Endodermal cell (in vitro differentiated cells): ENCODE measurements at regions not wholly inside any gene's neighbourhood (a gene's known extent, or its start where the extent isn't known, plus 50 kb on each side); places are given as distances from the start of the nearest gene placed in this dataset.

Experiments used
- DNase-seq: peaks from one replicate; pipeline ENCODE4 v3.0.0-alpha.2; 2017
- H3K27ac ChIP-seq: 2 replicates; pipeline ENCODE4 v1.5.1; 2013; ENCODE audit warnings: mild to moderate bottlenecking, low read depth, low read length, moderate library complexity
- H3K27me3 ChIP-seq: 2 replicates; pipeline ENCODE4 v1.6.1; 2013; ENCODE audit warnings: mild to moderate bottlenecking, low read length, moderate library complexity; ENCODE audit not compliant: insufficient read depth, control insufficient read depth, poor library complexity, severe bottlenecking
- H3K36me3 ChIP-seq: 2 replicates; pipeline ENCODE4 v1.7.0; 2013; ENCODE audit warnings: mild to moderate bottlenecking, low read length, moderate library complexity; ENCODE audit not compliant: control insufficient read depth, insufficient read depth
- H3K4me1 ChIP-seq: one replicate; pipeline ENCODE4 v1.7.0; 2013; ENCODE audit warnings: low read length; ENCODE audit not compliant: control insufficient read depth, insufficient read depth
- H3K4me3 ChIP-seq: 2 replicates; pipeline ENCODE4 v1.5.1; 2013; ENCODE audit warnings: mild to moderate bottlenecking, low read length, moderate library complexity
- H3K9ac ChIP-seq: 2 replicates; pipeline ENCODE4 v1.6.1; 2013; ENCODE audit warnings: mild to moderate bottlenecking, low read length, moderate library complexity; ENCODE audit not compliant: poor library complexity, severe bottlenecking; ENCODE audit errors: extremely low read depth
- H3K9me3 ChIP-seq: 2 replicates; pipeline ENCODE4 v1.6.1; 2013; ENCODE audit warnings: mild to moderate bottlenecking, low read length, moderate library complexity; ENCODE audit not compliant: control insufficient read depth
- H3K27ac Mint-ChIP-seq: 2 replicates; pipeline ENCODE4 v1.8.0; 2020; ENCODE audit warnings: mixed read lengths
- H3K27me3 Mint-ChIP-seq: 2 replicates; pipeline ENCODE4 v1.8.0; 2021; ENCODE audit warnings: mild to moderate bottlenecking, mixed read lengths; ENCODE audit not compliant: insufficient read depth
- H3K36me3 Mint-ChIP-seq: 2 replicates; pipeline ENCODE4 v1.8.0; 2020; ENCODE audit warnings: low read depth, mixed read lengths
- H3K4me1 Mint-ChIP-seq: 2 replicates; pipeline ENCODE4 v1.8.0; 2020; ENCODE audit warnings: mixed read lengths
- H3K4me3 Mint-ChIP-seq: 2 replicates; pipeline ENCODE4 v1.8.0; 2020; ENCODE audit warnings: mild to moderate bottlenecking, moderate library complexity, mixed read lengths
- H3K9me3 Mint-ChIP-seq: 2 replicates; pipeline ENCODE4 v1.8.0; 2020; ENCODE audit warnings: mild to moderate bottlenecking, mixed read lengths
- WGBS, 2 experiments: methylation state at CpG; one replicate each; pipeline versions ENCODE4 v1.1.5 to v1.1.7; 2013; ENCODE audit warnings: missing lambda C conversion rate in 2 of 2, mixed read lengths in 1 of 2; ENCODE audit not compliant: insufficient coverage in 1 of 2, insufficient read length in 1 of 2; 5-methylcytosine and 5-hydroxymethylcytosine counted together
- TF ChIP-seq, protein P1 (sequence below): fragments of 200-600 bp; sonication (generic); conservative IDR thresholded peaks from 2 replicates; pipeline ENCODE4 v1.5.0; 2021; ENCODE audit warnings: antibody characterized with exemption, mild to moderate bottlenecking

DNA sequence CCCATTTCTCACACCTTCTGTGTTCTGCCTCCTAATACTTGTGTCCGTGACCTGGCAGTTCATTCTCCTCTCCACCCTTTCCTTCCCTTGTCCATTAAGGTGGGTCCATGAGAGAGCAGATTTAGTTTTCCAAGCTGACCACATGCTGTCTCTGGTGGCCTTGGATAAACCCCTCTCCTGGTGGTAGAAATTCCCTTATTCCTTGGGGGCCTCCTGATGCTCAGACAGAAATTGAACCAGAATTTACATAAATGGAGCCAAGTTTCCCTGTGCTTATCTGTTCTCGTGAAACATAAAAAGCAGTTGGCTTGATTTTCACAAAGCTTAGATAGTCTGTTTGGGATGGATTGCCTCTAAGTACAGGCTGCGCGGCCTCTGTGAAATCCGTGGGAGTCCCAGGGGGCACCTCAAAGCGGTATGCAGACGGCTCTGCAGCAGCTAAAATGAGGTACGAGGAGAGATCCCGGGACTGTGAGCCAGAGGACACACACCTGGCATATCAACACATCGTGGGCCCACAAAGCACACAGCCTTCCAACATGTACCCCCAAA is 101.0 kb upstream of the NMNAT3 start:
- H3K4me3 Mint-ChIP-seq = no peak overlapping the region
- no peak overlapping the region for H3K27ac Mint-ChIP-seq
- Histone ChIP-seq H3K9me3 (no peaks in the 10 kb centered on the region), H3K27me3 (no peaks in the 10 kb centered on the region), H3K9ac (no peak overlapping the region), H3K36me3 (no peaks in the 10 kb centered on the region), H3K4me1 (no peaks in the 10 kb centered on the region), H3K27ac (no peak overlapping the region), H3K4me3 (no peak overlapping the region)
- no peaks in the 10 kb centered on the region for H3K36me3 Mint-ChIP-seq
- H3K4me1 Mint-ChIP-seq = peaks cover 13% of the 10 kb centered on the region
- H3K9me3 Mint-ChIP-seq = no peaks in the 10 kb centered on the region
- 94 to 98% methylated on average over 7 to 10 of the region's 10 CpGs for WGBS, 2 experiments
- no peak for DNase-seq
- TF ChIP-seq, protein P1, sequence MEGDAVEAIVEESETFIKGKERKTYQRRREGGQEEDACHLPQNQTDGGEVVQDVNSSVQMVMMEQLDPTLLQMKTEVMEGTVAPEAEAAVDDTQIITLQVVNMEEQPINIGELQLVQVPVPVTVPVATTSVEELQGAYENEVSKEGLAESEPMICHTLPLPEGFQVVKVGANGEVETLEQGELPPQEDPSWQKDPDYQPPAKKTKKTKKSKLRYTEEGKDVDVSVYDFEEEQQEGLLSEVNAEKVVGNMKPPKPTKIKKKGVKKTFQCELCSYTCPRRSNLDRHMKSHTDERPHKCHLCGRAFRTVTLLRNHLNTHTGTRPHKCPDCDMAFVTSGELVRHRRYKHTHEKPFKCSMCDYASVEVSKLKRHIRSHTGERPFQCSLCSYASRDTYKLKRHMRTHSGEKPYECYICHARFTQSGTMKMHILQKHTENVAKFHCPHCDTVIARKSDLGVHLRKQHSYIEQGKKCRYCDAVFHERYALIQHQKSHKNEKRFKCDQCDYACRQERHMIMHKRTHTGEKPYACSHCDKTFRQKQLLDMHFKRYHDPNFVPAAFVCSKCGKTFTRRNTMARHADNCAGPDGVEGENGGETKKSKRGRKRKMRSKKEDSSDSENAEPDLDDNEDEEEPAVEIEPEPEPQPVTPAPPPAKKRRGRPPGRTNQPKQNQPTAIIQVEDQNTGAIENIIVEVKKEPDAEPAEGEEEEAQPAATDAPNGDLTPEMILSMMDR = no peak
- H3K27me3 Mint-ChIP-seq = no peaks in the 10 kb centered on the region

DNA sequence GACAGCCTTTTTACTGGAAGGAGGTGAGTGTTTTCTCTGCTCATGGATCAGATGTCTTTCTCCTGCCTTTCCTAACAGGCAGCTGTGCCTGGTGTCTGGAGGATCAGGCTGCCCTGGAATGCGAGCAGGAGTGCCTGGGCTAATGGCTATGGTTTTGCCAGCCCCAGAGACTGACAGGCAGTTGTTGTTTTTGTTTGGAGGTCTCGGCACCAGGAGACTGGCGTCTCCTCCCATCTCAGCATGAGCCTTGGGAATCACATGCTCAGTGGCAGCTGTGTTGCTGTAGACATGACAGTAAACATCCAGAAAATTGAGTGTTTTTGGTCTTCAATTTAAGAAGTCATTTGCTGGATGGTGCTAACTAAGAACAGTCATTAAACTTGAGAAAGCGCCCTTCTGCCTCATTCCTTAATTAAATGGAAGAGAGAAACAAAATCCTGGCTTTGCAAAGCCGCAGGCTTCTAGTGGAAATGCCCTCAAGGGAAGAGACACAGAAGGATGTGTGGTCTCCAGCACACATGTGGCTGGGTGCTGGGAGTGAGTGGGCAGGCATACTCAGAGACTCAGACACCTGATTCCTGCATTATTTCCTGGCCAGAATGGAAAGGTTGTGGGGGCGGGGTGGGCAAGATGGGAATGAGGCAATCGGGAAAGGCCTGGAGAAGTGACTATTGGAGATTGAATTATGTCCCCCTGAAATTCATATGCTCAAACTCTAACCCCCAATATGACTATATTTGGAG is 97.0 kb upstream of the NMNAT3 start:
- H3K9ac ChIP-seq = peak overlapping the region; percentile 4
- WGBS, 2 experiments = 40 to 59% methylated on average over 5 to 6 of the region's 7 CpGs
- H3K27ac ChIP-seq = peak overlapping the region; percentile 80
- H3K9me3 ChIP-seq = no peaks in the 10 kb centered on the region
- H3K4me1 Mint-ChIP-seq = peaks cover 19% of the 10 kb centered on the region
- DNase-seq = peak; percentile 90
- H3K36me3 Mint-ChIP-seq = no peaks in the 10 kb centered on the region
- TF ChIP-seq, protein P1 = no peak
- H3K4me3 ChIP-seq = no peak overlapping the region
- H3K4me3 Mint-ChIP-seq = no peak overlapping the region
- no peaks in the 10 kb centered on the region for H3K4me1 ChIP-seq
- H3K9me3 Mint-ChIP-seq = no peaks in the 10 kb centered on the region
- H3K27me3 Mint-ChIP-seq = no peaks in the 10 kb centered on the region
- H3K27ac Mint-ChIP-seq = peak overlapping the region; percentile 62
- H3K27me3 ChIP-seq = no peaks in the 10 kb centered on the region
- no peaks in the 10 kb centered on the region for H3K36me3 ChIP-seq

DNA sequence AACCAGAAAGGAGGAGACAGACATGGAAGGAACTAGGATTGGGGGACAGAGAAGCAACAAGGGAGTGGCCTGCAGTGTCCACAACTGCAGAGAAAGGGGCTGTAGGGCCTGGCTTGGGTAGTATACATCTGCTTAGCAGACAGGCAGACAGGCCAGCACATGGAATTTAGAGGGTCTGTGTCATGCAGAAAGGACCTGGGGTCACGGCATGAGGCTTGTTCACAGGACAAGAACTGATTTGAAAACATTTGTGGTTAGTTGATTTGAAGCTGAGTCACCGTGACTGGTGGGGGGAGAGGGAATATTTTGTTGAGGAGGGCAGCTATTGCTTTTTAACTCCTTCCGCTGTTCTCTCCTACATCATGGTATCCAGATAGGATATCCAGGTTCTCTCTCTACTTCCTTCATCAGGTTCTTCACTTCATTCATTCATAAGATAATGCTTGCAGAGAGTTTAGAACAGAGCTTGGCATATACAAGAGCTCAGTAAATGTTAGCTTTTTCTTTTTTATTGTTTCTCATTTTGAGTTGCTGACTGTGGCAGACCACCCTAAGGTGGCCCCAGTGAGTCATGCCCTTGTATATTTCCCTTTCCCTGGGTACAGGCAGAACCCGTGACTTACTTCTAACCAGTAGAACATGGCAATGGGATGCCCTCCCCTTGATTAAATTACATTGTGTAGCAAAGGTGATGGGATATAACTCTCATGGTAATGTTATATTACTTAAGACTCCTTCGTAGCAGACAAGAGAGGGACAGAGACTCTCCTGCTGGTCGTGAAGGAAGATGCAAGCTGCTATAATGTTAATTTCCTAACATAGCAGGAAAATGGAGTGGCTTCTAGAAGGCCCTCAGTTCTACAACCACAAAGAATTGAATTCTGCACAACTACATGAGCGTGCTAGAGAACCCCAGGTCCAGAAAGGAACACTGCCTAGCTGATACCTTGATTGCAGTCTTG is 95.0 kb upstream of the NMNAT3 start:
- H3K27ac Mint-ChIP-seq = no peak overlapping the region
- no peaks in the 10 kb centered on the region for H3K36me3 ChIP-seq
- H3K4me3 Mint-ChIP-seq = no peak overlapping the region
- DNase-seq = no peak
- no peaks in the 10 kb centered on the region for H3K36me3 Mint-ChIP-seq
- H3K27ac ChIP-seq = no peak overlapping the region
- H3K4me1 Mint-ChIP-seq = peaks cover 19% of the 10 kb centered on the region
- no peak overlapping the region for H3K4me3 ChIP-seq
- 83 to 93% methylated on average over 3 to 7 of the region's 7 CpGs for WGBS, 2 experiments
- H3K9me3 ChIP-seq = no peaks in the 10 kb centered on the region
- H3K9ac ChIP-seq = no peak overlapping the region
- no peaks in the 10 kb centered on the region for H3K27me3 ChIP-seq
- H3K27me3 Mint-ChIP-seq = no peaks in the 10 kb centered on the region
- TF ChIP-seq, protein P1 = peak; percentile 50
- H3K9me3 Mint-ChIP-seq = no peaks in the 10 kb centered on the region
- no peaks in the 10 kb centered on the region for H3K4me1 ChIP-seq
